ENCODE measurements at regions not wholly inside any gene's neighbourhood (a gene's known extent, or its start where the extent isn't known, plus 50 kb on each side); places are given as distances from the start of the nearest gene placed in this dataset.

DNA sequence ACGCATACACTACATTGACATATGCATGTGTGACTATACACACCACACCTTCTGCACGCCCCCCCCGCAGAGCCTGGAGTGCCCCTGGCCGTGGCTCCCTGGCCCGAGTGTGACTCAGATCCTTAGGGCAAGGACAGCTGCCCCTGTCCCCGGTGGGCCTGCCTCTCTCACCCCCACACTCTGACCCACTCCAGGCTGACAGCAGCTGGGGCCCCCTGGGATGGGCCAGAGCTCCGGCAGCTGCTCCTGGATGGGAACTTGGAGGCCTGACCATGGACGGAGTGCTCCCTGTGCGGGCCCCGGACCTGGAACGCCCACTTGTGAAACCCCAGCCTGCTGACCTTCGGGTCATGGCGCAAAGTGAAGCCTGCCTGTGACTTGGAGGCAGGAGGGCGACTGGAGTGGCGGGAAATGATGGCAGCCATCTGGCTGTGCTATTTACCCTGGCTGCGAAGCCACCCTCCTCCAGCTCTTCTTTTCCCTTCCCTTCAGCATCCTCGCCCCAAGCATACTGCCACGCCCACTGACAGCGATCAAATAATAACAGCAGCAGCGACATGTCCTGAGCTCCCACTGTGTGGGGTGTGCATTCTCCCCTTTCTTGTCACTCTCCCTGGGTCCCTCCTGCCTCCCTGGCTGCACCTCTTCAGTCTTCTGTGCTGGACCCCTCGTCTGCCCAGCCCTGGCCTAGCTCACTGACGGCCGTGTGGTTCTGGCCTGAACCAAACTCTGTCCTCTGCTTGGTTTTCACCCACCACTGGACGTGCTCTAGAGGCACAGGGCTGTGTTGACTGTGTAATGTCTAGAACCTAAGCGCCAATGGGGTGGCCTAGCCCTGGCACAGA lies 90.7 kb upstream of the MEF2A start:
- H3K27ac Mint-ChIP-seq: peak overlapping the region in 2 of 7 donors; percentile 78 to 83
- H4K20me1 ChIP-seq (ENCODE audit: insufficient read depth, low read length): no peaks in the 10 kb centered on the region
- H3K4me3 Mint-ChIP-seq: no peak overlapping the region
- H3K36me3 Mint-ChIP-seq: peaks cover 0 to 4% of the 10 kb centered on the region in 2 donors
- no peak for DNase-seq
- peaks cover 70 to 76% of the 10 kb centered on the region in 2 donors for H3K4me1 ChIP-seq (ENCODE audit: control insufficient read depth in 1 of 2, insufficient read depth in 2 of 2, low read length in 2 of 2)
- peak overlapping the region in 1 of 3 experiments; percentile 65 for H3K4me3 ChIP-seq (replicated peaks in 1 of 3; ENCODE audit: low read depth in 2 of 3, low read length in 3 of 3)
- H3K27ac ChIP-seq (ENCODE audit: low read depth in 1 of 2, low read length in 2 of 2): peak overlapping the region in 1 of 2 donors; percentile 91
- no peaks in the 10 kb centered on the region for H3K9me3 ChIP-seq (replicated peaks in 1 of 2; ENCODE audit: control insufficient read depth in 1 of 2, insufficient read depth in 1 of 2, low read length in 2 of 2)
- intact Hi-C loops (cut with micrococcal nuclease): loop anchor here (5.0 to 10.0 kb wide), 2 partner anchors 37 to 90 kb away; partner anchors contain the start of gene MEF2A (in 1 of the 2)
- WGBS (ENCODE audit: insufficient coverage): 96% methylated on average over 22 of the region's 25 CpGs
- H3K79me2 ChIP-seq (ENCODE audit: insufficient read depth, low read length): no peaks in the 10 kb centered on the region
- H3K4me1 Mint-ChIP-seq: peaks cover 78% of the 10 kb centered on the region
- H3K27me3 Mint-ChIP-seq (ENCODE audit: low read depth in 3 of 3): peaks cover 1 to 3% (median 1%) of the 10 kb centered on the region in 3 donors
- H3K4me2 ChIP-seq (replicated peaks; ENCODE audit: extremely low read depth, low read length, poor library complexity, severe bottlenecking): peak overlapping the region; percentile 74
- H3K27me3 ChIP-seq (ENCODE audit: control insufficient read depth in 2 of 2, insufficient read depth in 2 of 2, low read length in 2 of 2): no peaks in the 10 kb centered on the region
- peaks cover 0 to 4% (median 0%) of the 10 kb centered on the region in 7 donors for H3K9me3 Mint-ChIP-seq
- no peaks in the 10 kb centered on the region for H3K36me3 ChIP-seq (replicated peaks in 1 of 2; ENCODE audit: control insufficient read depth in 1 of 2, insufficient read depth in 2 of 2, low read length in 2 of 2)
- no peak overlapping the region for H2AFZ ChIP-seq (ENCODE audit: insufficient read depth, low read depth, low read length, poor library complexity, severe bottlenecking)
- no peak overlapping the region for H3K9ac ChIP-seq (ENCODE audit: insufficient read depth, low read length, poor library complexity, severe bottlenecking)
- TF ChIP-seq, protein P1, sequence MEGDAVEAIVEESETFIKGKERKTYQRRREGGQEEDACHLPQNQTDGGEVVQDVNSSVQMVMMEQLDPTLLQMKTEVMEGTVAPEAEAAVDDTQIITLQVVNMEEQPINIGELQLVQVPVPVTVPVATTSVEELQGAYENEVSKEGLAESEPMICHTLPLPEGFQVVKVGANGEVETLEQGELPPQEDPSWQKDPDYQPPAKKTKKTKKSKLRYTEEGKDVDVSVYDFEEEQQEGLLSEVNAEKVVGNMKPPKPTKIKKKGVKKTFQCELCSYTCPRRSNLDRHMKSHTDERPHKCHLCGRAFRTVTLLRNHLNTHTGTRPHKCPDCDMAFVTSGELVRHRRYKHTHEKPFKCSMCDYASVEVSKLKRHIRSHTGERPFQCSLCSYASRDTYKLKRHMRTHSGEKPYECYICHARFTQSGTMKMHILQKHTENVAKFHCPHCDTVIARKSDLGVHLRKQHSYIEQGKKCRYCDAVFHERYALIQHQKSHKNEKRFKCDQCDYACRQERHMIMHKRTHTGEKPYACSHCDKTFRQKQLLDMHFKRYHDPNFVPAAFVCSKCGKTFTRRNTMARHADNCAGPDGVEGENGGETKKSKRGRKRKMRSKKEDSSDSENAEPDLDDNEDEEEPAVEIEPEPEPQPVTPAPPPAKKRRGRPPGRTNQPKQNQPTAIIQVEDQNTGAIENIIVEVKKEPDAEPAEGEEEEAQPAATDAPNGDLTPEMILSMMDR (IDR thresholded peaks at IDR 0.05): no peak

- H3K9ac ChIP-seq (ENCODE audit: insufficient read depth, low read length, poor library complexity, severe bottlenecking): peak overlapping the region; percentile 55
- H4K20me1 ChIP-seq (ENCODE audit: insufficient read depth, low read length): no peaks in the 10 kb centered on the region
- H2AFZ ChIP-seq (ENCODE audit: insufficient read depth, low read depth, low read length, poor library complexity, severe bottlenecking): no peak overlapping the region
- H3K4me3 Mint-ChIP-seq: peak overlapping the region in 1 of 2 donors; percentile 69
- peak overlapping the region in 6 of 7 donors; percentile 82 to 96 (median 90) for H3K27ac Mint-ChIP-seq
- peaks cover 0 to 4% (median 3%) of the 10 kb centered on the region in 3 donors for H3K27me3 Mint-ChIP-seq (ENCODE audit: low read depth in 3 of 3)
- peak overlapping the region; percentile 55 for H3K4me2 ChIP-seq (replicated peaks; ENCODE audit: extremely low read depth, low read length, poor library complexity, severe bottlenecking)
- H3K4me1 Mint-ChIP-seq: peaks cover 78% of the 10 kb centered on the region
- H3K36me3 Mint-ChIP-seq: peaks cover 0 to 4% of the 10 kb centered on the region in 2 donors
- TF ChIP-seq, protein P1 (IDR thresholded peaks at IDR 0.05): no peak
- DNase-seq: peak in 1 of 3 donors; percentile 47
- H3K27ac ChIP-seq (ENCODE audit: low read depth in 1 of 2, low read length in 2 of 2): peak overlapping the region; percentile 61 to 91
- no peaks in the 10 kb centered on the region for H3K9me3 ChIP-seq (replicated peaks in 1 of 2; ENCODE audit: control insufficient read depth in 1 of 2, insufficient read depth in 1 of 2, low read length in 2 of 2)
- peaks cover 0 to 4% (median 0%) of the 10 kb centered on the region in 7 donors for H3K9me3 Mint-ChIP-seq
- 84% methylated on average over 4 of the region's 14 CpGs for WGBS (ENCODE audit: insufficient coverage)
- H3K4me1 ChIP-seq (ENCODE audit: control insufficient read depth in 1 of 2, insufficient read depth in 2 of 2, low read length in 2 of 2): peaks cover 70 to 76% of the 10 kb centered on the region in 2 donors
- no peaks in the 10 kb centered on the region for H3K27me3 ChIP-seq (ENCODE audit: control insufficient read depth in 2 of 2, insufficient read depth in 2 of 2, low read length in 2 of 2)
- no peaks in the 10 kb centered on the region for H3K79me2 ChIP-seq (ENCODE audit: insufficient read depth, low read length)
- H3K36me3 ChIP-seq (replicated peaks in 1 of 2; ENCODE audit: control insufficient read depth in 1 of 2, insufficient read depth in 2 of 2, low read length in 2 of 2): no peaks in the 10 kb centered on the region
- intact Hi-C loops (cut with micrococcal nuclease): loop anchor here (5.0 to 10.0 kb wide), 2 partner anchors 36 to 89 kb away; partner anchors contain the start of gene MEF2A (in 1 of the 2)
- no peak overlapping the region for H3K4me3 ChIP-seq (replicated peaks in 1 of 3; ENCODE audit: low read depth in 2 of 3, low read length in 3 of 3)
These were observed 89.9 kb upstream of the MEF2A start for GRCh38 chr15:99475754-99476412.
